DND-41 (cell line): ENCODE measurements at regions not wholly inside any gene's neighbourhood (a gene's known extent, or its start where the extent isn't known, plus 50 kb on each side); places are given as distances from the start of the nearest gene placed in this dataset.

Experiments
- ATAC-seq: fragments of 200-7000 bp; cut with Tn5 transposase; 3 replicates; pipeline ENCODE4 v1.9.1; 2021; ENCODE audit warnings: low read depth; ENCODE audit not compliant: insufficient read depth
- DNase-seq: peaks from one replicate; pipeline ENCODE4 v3.0.0-alpha.2; 2020
- H2AFZ ChIP-seq: 2 replicates; pipeline ENCODE4 v1.6.0; 2012; ENCODE audit warnings: low read depth, low read length
- H3K27ac ChIP-seq: 2 replicates; pipeline ENCODE4 v1.5.1; 2012; ENCODE audit warnings: low read length, inconsistent platforms
- H3K27me3 ChIP-seq: fragments of 200-600 bp; sonication (generic); 2 replicates; pipeline ENCODE4 v1.6.0; 2012; ENCODE audit warnings: low read length, mild to moderate bottlenecking, inconsistent platforms; ENCODE audit not compliant: insufficient read depth, poor library complexity
- H3K36me3 ChIP-seq: 2 replicates; pipeline ENCODE4 v1.5.1; 2012; ENCODE audit warnings: low read length, inconsistent platforms; ENCODE audit not compliant: insufficient read depth
- H3K4me1 ChIP-seq: 2 replicates; pipeline ENCODE4 v1.5.1; 2012; ENCODE audit warnings: mild to moderate bottlenecking, low read length; ENCODE audit not compliant: insufficient read depth
- H3K4me2 ChIP-seq: 2 replicates; pipeline ENCODE4 v1.6.0; 2012; ENCODE audit warnings: mild to moderate bottlenecking, moderate library complexity, low read length, inconsistent platforms; ENCODE audit not compliant: insufficient read depth
- H3K4me3 ChIP-seq, 2 experiments: fragments of 200-600 bp in 1 of 2; shearing (Covaris generic) in 1 of 2; 2 replicates each; pipeline ENCODE4 v1.5.1; 2012 to 2016; ENCODE audit warnings: inconsistent platforms in 2 of 2, low read length in 2 of 2, mild to moderate bottlenecking in 2 of 2, low read depth in 1 of 2, moderate library complexity in 1 of 2
- H3K79me2 ChIP-seq: 2 replicates; pipeline ENCODE4 v1.6.0; 2012; ENCODE audit warnings: low read length, inconsistent platforms; ENCODE audit not compliant: insufficient read depth
- H3K9ac ChIP-seq: 2 replicates; pipeline ENCODE4 v1.6.0; 2012; ENCODE audit warnings: low read depth, mild to moderate bottlenecking, inconsistent platforms, low read length, moderate library complexity
- H3K9me3 ChIP-seq: 2 replicates; pipeline ENCODE4 v1.5.1; 2012; ENCODE audit warnings: low read length, moderate library complexity, mild to moderate bottlenecking, inconsistent platforms; ENCODE audit not compliant: insufficient read depth, severe bottlenecking
- H4K20me1 ChIP-seq: 2 replicates; pipeline ENCODE4 v1.6.0; 2012; ENCODE audit warnings: low read length; ENCODE audit not compliant: insufficient read depth
- EZH2 ChIP-seq: IDR thresholded peaks from 3 replicates; pipeline ENCODE4 v1.6.1; 2012; ENCODE audit warnings: borderline replicate concordance, low read depth, mild to moderate bottlenecking, moderate library complexity, low read length, inconsistent platforms; ENCODE audit not compliant: severe bottlenecking
- TF ChIP-seq, protein P1 (sequence below): IDR thresholded peaks from 2 replicates; pipeline ENCODE4 v1.5.1; 2012; ENCODE audit warnings: borderline replicate concordance, low read length, moderate library complexity, mild to moderate bottlenecking; ENCODE audit not compliant: poor library complexity, severe bottlenecking; ENCODE audit errors: extremely low read depth

GRCh38 chr4:128571747-128572146 is 237.8 kb upstream of the JADE1 start:
- ATAC-seq, result no peak
- Histone ChIP-seq H3K9ac (no peak overlapping the region), H3K27ac (no peak overlapping the region)

DNA sequence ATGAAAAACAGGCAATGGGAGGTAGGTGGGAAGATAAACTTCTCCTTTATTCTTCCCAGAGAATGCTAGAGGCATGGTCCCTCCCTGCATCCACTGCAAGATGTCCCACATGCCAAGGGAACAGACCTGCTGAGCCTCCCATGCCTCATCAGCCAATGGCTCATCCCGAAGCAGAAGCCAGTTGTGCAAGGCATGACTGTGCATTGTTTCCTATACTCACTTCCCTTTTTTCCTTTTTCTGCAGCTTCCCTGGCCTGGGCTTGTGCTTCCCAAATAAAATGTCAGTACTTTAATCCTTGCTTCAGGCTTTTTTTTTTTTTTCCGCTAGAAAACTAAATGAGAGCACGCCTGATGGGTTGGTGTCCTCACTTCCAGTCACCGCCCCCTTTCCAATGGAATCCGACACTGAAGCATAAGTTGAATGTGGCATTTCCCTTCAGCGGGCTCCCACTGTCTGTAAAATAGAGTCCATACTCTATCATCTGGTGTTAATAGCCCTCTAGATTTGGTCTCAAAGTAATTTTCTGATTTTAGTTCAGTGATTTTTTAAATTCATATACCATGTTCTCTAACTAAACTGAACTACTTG is 239.0 kb upstream of the JADE1 start:
- Histone ChIP-seq H3K27ac (no peak overlapping the region), H3K79me2 (no peaks in the 10 kb centered on the region), H3K36me3 (no peaks in the 10 kb centered on the region), H2AFZ (no peak overlapping the region), H3K4me3 (no peak overlapping the region), H3K4me1 (no peaks in the 10 kb centered on the region), H3K27me3 (no peaks in the 10 kb centered on the region), H4K20me1 (no peaks in the 10 kb centered on the region), H3K4me2 (no peak overlapping the region), H3K9ac (no peak overlapping the region), H3K9me3 (no peaks in the 10 kb centered on the region)
- ATAC-seq, result no peak
- no peak for TF ChIP-seq EZH2
- TF ChIP-seq, protein P1, sequence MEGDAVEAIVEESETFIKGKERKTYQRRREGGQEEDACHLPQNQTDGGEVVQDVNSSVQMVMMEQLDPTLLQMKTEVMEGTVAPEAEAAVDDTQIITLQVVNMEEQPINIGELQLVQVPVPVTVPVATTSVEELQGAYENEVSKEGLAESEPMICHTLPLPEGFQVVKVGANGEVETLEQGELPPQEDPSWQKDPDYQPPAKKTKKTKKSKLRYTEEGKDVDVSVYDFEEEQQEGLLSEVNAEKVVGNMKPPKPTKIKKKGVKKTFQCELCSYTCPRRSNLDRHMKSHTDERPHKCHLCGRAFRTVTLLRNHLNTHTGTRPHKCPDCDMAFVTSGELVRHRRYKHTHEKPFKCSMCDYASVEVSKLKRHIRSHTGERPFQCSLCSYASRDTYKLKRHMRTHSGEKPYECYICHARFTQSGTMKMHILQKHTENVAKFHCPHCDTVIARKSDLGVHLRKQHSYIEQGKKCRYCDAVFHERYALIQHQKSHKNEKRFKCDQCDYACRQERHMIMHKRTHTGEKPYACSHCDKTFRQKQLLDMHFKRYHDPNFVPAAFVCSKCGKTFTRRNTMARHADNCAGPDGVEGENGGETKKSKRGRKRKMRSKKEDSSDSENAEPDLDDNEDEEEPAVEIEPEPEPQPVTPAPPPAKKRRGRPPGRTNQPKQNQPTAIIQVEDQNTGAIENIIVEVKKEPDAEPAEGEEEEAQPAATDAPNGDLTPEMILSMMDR, result no peak
- no peak for DNase-seq

More at GRCh38 chr4:128571747-128572146, 237.8 kb upstream of the JADE1 start:
- H4K20me1 ChIP-seq, result no peaks in the 10 kb centered on the region
- no peaks in the 10 kb centered on the region for H3K27me3 ChIP-seq
- no peaks in the 10 kb centered on the region for H3K9me3 ChIP-seq
- no peaks in the 10 kb centered on the region for H3K79me2 ChIP-seq
- H2AFZ ChIP-seq, result no peak overlapping the region
- TF ChIP-seq, protein P1, result no peak
- no peak for TF ChIP-seq EZH2
- H3K36me3 ChIP-seq, result no peaks in the 10 kb centered on the region
- H3K4me1 ChIP-seq, result no peaks in the 10 kb centered on the region
- H3K4me3 ChIP-seq, result no peak overlapping the region
- no peak for DNase-seq
- no peak overlapping the region for H3K4me2 ChIP-seq

DNA sequence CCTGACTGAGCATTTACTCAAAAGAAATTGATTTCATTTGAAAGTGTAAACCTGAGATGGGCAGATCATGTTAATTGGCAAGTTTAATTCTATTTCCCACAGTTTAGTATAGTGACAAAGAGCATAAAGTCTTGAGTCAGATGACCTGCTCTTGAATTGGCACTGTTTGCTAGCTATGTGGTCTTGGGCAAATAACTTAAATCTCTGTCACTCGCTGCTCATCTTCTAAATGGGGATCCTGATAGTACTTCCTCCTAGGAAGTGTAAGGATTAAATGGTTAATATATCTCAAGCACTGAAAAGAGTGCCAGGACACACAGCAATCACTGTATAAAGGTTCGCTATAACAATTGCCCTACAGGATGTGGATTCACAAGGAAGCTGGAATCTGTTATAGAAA is 242.8 kb upstream of the JADE1 start:
- TF ChIP-seq, protein P1, result no peak
- TF ChIP-seq EZH2, result no peak
- no peak for ATAC-seq
- Histone ChIP-seq H3K4me3 (no peak overlapping the region), H3K27ac (no peak overlapping the region), H3K4me2 (no peak overlapping the region), H3K9me3 (no peaks in the 10 kb centered on the region), H4K20me1 (no peaks in the 10 kb centered on the region), H3K79me2 (no peaks in the 10 kb centered on the region), H3K4me1 (no peaks in the 10 kb centered on the region), H2AFZ (no peak overlapping the region), H3K36me3 (no peaks in the 10 kb centered on the region), H3K27me3 (no peaks in the 10 kb centered on the region), H3K9ac (no peak overlapping the region)
- no peak for DNase-seq
